ENCODE measurements at regions not wholly inside any gene's neighbourhood (a gene's known extent, or its start where the extent isn't known, plus 50 kb on each side); places are given as distances from the start of the nearest gene placed in this dataset.

DNA sequence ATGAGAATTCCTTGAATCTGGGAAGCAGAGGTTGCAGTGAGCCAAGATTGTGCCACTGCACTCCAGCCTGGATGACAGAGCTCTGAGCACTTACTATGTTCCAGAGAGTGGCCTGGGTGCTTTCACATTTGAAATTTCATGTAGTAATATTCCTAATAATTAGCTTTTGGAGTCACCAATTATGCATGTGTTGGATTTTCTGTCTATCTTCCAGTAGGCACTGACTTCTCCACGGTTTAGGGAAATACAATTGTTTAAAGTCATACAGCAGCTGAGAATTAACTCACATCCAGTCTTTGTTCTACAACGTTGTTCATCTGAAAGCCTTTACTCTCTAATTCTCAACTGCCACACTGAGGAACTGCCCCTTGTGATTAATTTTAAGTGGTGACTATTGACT is 150.2 kb downstream of the CSNK2A3 start:
- TF ChIP-seq, protein P1, sequence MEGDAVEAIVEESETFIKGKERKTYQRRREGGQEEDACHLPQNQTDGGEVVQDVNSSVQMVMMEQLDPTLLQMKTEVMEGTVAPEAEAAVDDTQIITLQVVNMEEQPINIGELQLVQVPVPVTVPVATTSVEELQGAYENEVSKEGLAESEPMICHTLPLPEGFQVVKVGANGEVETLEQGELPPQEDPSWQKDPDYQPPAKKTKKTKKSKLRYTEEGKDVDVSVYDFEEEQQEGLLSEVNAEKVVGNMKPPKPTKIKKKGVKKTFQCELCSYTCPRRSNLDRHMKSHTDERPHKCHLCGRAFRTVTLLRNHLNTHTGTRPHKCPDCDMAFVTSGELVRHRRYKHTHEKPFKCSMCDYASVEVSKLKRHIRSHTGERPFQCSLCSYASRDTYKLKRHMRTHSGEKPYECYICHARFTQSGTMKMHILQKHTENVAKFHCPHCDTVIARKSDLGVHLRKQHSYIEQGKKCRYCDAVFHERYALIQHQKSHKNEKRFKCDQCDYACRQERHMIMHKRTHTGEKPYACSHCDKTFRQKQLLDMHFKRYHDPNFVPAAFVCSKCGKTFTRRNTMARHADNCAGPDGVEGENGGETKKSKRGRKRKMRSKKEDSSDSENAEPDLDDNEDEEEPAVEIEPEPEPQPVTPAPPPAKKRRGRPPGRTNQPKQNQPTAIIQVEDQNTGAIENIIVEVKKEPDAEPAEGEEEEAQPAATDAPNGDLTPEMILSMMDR (IDR thresholded peaks at IDR 0.05), result no peak
- TF ChIP-seq, protein P2, sequence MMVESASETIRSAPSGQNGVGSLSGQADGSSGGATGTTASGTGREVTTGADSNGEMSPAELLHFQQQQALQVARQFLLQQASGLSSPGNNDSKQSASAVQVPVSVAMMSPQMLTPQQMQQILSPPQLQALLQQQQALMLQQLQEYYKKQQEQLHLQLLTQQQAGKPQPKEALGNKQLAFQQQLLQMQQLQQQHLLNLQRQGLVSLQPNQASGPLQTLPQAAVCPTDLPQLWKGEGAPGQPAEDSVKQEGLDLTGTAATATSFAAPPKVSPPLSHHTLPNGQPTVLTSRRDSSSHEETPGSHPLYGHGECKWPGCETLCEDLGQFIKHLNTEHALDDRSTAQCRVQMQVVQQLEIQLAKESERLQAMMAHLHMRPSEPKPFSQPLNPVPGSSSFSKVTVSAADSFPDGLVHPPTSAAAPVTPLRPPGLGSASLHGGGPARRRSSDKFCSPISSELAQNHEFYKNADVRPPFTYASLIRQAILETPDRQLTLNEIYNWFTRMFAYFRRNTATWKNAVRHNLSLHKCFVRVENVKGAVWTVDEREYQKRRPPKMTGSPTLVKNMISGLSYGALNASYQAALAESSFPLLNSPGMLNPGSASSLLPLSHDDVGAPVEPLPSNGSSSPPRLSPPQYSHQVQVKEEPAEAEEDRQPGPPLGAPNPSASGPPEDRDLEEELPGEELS (CRISPR knock-in tag; IDR thresholded peaks at IDR 0.05), result no peak
- TF ChIP-seq ELF4 (CRISPR knock-in tag; IDR thresholded peaks at IDR 0.05; ENCODE audit: low read depth), result no peak
- no peak for TF ChIP-seq PRRX2 (CRISPR knock-in tag; IDR thresholded peaks at IDR 0.05)
- TF ChIP-seq, protein P3, sequence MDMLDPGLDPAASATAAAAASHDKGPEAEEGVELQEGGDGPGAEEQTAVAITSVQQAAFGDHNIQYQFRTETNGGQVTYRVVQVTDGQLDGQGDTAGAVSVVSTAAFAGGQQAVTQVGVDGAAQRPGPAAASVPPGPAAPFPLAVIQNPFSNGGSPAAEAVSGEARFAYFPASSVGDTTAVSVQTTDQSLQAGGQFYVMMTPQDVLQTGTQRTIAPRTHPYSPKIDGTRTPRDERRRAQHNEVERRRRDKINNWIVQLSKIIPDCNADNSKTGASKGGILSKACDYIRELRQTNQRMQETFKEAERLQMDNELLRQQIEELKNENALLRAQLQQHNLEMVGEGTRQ (CRISPR knock-in tag; IDR thresholded peaks at IDR 0.05), result no peak
- no peak for TF ChIP-seq SP1 (CRISPR knock-in tag; conservative IDR thresholded peaks at IDR 0.05)
- TF ChIP-seq, protein P4, sequence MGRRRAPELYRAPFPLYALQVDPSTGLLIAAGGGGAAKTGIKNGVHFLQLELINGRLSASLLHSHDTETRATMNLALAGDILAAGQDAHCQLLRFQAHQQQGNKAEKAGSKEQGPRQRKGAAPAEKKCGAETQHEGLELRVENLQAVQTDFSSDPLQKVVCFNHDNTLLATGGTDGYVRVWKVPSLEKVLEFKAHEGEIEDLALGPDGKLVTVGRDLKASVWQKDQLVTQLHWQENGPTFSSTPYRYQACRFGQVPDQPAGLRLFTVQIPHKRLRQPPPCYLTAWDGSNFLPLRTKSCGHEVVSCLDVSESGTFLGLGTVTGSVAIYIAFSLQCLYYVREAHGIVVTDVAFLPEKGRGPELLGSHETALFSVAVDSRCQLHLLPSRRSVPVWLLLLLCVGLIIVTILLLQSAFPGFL (CRISPR knock-in tag; IDR thresholded peaks at IDR 0.05; ENCODE audit: borderline replicate concordance), result no peak
- TF ChIP-seq, protein P5, sequence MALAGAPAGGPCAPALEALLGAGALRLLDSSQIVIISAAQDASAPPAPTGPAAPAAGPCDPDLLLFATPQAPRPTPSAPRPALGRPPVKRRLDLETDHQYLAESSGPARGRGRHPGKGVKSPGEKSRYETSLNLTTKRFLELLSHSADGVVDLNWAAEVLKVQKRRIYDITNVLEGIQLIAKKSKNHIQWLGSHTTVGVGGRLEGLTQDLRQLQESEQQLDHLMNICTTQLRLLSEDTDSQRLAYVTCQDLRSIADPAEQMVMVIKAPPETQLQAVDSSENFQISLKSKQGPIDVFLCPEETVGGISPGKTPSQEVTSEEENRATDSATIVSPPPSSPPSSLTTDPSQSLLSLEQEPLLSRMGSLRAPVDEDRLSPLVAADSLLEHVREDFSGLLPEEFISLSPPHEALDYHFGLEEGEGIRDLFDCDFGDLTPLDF (CRISPR knock-in tag; IDR thresholded peaks at IDR 0.05), result no peak
- no peak for TF ChIP-seq NR2C2 (CRISPR knock-in tag; IDR thresholded peaks at IDR 0.05)
- TF ChIP-seq, protein P6, sequence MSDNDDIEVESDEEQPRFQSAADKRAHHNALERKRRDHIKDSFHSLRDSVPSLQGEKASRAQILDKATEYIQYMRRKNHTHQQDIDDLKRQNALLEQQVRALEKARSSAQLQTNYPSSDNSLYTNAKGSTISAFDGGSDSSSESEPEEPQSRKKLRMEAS (CRISPR knock-in tag; IDR thresholded peaks at IDR 0.05), result no peak
- no peak for TF ChIP-seq CREM (CRISPR knock-in tag; IDR thresholded peaks at IDR 0.05)
